ENCODE measurements at regions not wholly inside any gene's neighbourhood (a gene's known extent, or its start where the extent isn't known, plus 50 kb on each side); places are given as distances from the start of the nearest gene placed in this dataset.

DNA sequence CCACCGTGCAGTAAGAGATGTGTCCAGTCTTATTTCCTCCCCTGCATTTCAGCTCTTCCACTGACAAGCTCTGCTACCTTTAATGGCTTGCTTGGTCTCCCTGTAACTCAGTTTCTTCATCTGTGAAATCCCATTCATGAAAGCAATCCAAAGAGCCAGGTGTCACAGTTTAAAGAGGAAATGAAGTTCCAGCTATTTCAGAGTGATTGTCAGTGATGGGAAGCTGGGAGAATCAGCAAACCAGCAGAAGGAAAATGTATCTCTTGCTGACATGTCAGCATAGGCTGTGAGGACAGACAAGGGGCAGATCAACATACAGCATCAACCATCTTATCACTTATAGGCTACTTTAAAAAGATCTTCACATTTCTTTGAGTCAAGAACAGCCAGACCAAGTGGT, 445.3 kb downstream of the ADRA2A start:
- TF ChIP-seq SPI1 (IDR thresholded peaks at IDR 0.05; ENCODE audit: low read depth, low read length) (no peak), POU2F2 (IDR thresholded peaks at IDR 0.05; ENCODE audit: low read depth, low read length) (no peak), POLR2A (IDR thresholded peaks at IDR 0.05; ENCODE audit: low read depth, low read length) (no peak), TAF1 (IDR thresholded peaks at IDR 0.05; ENCODE audit: low read depth, low read length) (no peak), POLR2AphosphoS5 (IDR thresholded peaks at IDR 0.05; ENCODE audit: low read depth, low read length) (no peak), PAX5 (IDR thresholded peaks at IDR 0.05; ENCODE audit: insufficient read depth, low read length, severe bottlenecking) (no peak)
- FAIRE-seq (no peak), DNase-seq (ENCODE audit: insufficient read length, low spot score) (no peak)

DNA sequence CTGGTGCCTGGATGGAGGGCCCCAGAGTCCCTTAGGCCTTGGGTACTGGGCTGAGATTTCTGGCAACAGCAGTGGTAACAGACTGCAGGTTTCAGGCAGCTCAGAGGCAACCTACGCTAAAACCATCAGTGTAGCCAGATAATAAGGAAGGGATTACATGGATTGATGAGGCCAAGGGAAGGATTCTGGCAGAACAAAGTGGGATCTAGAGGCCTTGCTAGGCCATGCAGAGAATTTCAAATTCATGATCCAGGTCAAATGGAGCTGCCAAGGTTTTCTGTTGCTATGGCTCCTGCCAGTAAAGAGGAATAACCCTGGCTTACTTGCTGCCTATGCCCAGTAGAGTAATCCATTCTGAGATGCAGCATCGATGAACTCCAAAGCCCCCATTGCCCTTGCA, 445.7 kb downstream of the ADRA2A start:
- DNase-seq (ENCODE audit: insufficient read length, low spot score) (no peak), FAIRE-seq (no peak)
- TF ChIP-seq PAX5 (IDR thresholded peaks at IDR 0.05; ENCODE audit: insufficient read depth, low read length, severe bottlenecking) (no peak), POLR2A (IDR thresholded peaks at IDR 0.05; ENCODE audit: low read depth, low read length) (no peak), TAF1 (IDR thresholded peaks at IDR 0.05; ENCODE audit: low read depth, low read length) (no peak)

- DNase-seq (ENCODE audit: insufficient read length, low spot score): no peak
- FAIRE-seq: no peak
- no peak for TF ChIP-seq SPI1 (IDR thresholded peaks at IDR 0.05; ENCODE audit: low read depth, low read length)
- TF ChIP-seq POU2F2 (IDR thresholded peaks at IDR 0.05; ENCODE audit: low read depth, low read length): no peak
- TF ChIP-seq TAF1 (IDR thresholded peaks at IDR 0.05; ENCODE audit: low read depth, low read length): no peak
- no peak for TF ChIP-seq POLR2A (IDR thresholded peaks at IDR 0.05; ENCODE audit: low read depth, low read length)
- TF ChIP-seq PAX5 (IDR thresholded peaks at IDR 0.05; ENCODE audit: insufficient read depth, low read length, severe bottlenecking): no peak
These were observed 446.2 kb downstream of the ADRA2A start for GRCh38 chr10:111523016-111523415.

DNA sequence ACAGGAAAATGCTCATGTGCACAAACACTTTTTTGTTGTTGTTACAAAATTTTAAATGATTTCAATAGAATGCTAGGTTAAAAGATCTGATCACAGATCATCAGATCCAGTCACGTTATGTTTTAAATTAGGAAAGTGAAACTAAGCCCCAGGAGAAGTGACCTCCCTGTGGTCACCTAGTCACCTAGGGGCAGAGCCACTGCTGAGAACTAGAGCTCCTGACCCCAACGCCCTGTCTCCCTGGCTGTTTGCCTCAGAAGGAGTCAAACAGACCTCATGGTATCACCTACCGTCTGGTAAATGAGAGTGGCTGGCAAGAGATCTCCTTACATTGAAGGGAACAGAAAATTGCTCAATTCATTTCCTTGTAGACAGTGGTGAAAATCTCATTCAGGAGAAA, 447.3 kb downstream of the ADRA2A start:
- no peak for FAIRE-seq
- TF ChIP-seq POLR2A (IDR thresholded peaks at IDR 0.05; ENCODE audit: low read depth, low read length) (no peak), PAX5 (IDR thresholded peaks at IDR 0.05; ENCODE audit: insufficient read depth, low read length, severe bottlenecking) (no peak), POLR2AphosphoS5 (IDR thresholded peaks at IDR 0.05; ENCODE audit: low read depth, low read length) (no peak), TAF1 (IDR thresholded peaks at IDR 0.05; ENCODE audit: low read depth, low read length) (no peak), POU2F2 (IDR thresholded peaks at IDR 0.05; ENCODE audit: low read depth, low read length) (no peak), SPI1 (IDR thresholded peaks at IDR 0.05; ENCODE audit: low read depth, low read length) (no peak)
- no peak for DNase-seq (ENCODE audit: insufficient read length, low spot score)

DNA sequence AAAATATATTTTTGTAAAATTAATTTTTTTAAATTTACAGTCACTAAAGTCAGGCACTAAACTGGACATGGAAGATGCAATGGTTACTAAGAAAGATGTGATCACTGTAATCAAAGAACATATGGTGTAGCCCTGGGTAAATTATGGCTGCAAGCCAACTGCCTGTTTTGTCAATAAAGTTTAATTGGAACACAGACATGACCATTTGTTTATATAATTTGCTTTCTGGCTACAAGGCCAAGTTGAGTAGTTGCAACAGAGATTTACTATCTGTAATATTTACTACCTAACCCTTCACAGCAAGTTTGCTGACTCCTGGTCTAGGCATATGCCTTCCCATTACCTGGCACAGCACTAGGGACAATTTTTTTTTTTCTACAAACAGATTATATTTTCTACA, 448.9 kb downstream of the ADRA2A start:
- DNase-seq (ENCODE audit: insufficient read length, low spot score): no peak

DNA sequence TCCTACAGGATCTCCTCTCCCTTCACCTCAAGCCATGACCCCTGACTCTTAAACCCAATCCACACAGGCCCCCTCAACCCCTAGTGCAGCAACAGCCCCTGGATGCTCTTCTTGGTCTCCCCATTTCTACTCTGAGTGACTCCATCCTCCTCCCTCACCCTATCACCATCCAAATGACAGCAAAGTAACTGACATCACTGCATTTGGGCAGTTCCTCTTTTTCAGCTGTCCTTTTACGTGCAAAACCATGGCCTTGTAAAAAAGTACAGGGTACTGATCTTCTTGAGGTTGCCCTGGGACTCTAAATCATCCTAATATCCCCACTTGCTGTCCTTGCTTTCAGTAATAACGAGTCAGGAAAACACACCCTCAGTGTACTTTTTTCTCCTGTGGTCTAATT, 454.9 kb downstream of the ADRA2A start:
- TF ChIP-seq SPI1 (IDR thresholded peaks at IDR 0.05; ENCODE audit: low read depth, low read length) (peak; percentile 75), TAF1 (IDR thresholded peaks at IDR 0.05; ENCODE audit: low read depth, low read length) (no peak)
- no peak for FAIRE-seq

More for the DNA sequence above, 448.9 kb downstream of the ADRA2A start:
- TF ChIP-seq POU2F2 (IDR thresholded peaks at IDR 0.05; ENCODE audit: low read depth, low read length) (no peak), SPI1 (IDR thresholded peaks at IDR 0.05; ENCODE audit: low read depth, low read length) (no peak), PAX5 (IDR thresholded peaks at IDR 0.05; ENCODE audit: insufficient read depth, low read length, severe bottlenecking) (no peak), POLR2AphosphoS5 (IDR thresholded peaks at IDR 0.05; ENCODE audit: low read depth, low read length) (no peak), TAF1 (IDR thresholded peaks at IDR 0.05; ENCODE audit: low read depth, low read length) (no peak), POLR2A (IDR thresholded peaks at IDR 0.05; ENCODE audit: low read depth, low read length) (no peak)
- no peak for FAIRE-seq

DNA sequence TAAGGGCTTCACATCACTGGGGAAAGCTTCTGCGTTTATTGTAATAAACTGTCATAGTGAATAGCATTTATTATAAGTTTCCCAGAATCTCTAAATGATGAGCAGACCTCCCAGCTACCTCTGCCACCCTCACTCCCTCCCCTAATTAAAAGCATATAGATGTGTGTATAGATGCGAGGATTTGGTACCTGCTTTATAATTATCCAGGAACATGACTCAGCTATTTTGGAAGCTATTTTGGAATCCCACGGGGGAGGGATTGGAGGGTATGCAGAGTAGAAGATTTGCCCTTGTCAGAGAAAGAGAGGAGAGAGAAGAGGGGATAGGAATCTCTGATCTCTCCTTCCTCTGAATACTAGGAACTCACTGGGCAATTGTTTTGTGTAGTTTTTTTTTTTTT, 455.3 kb downstream of the ADRA2A start:
- FAIRE-seq: no peak
- TF ChIP-seq PAX5 (IDR thresholded peaks at IDR 0.05; ENCODE audit: insufficient read depth, low read length, severe bottlenecking) (no peak), POLR2AphosphoS5 (IDR thresholded peaks at IDR 0.05; ENCODE audit: low read depth, low read length) (no peak), SPI1 (IDR thresholded peaks at IDR 0.05; ENCODE audit: low read depth, low read length) (no peak), POLR2A (IDR thresholded peaks at IDR 0.05; ENCODE audit: low read depth, low read length) (no peak), TAF1 (IDR thresholded peaks at IDR 0.05; ENCODE audit: low read depth, low read length) (no peak), POU2F2 (IDR thresholded peaks at IDR 0.05; ENCODE audit: low read depth, low read length) (no peak)
- DNase-seq (ENCODE audit: insufficient read length, low spot score): no peak

More for the DNA sequence above, 454.9 kb downstream of the ADRA2A start:
- DNase-seq (ENCODE audit: insufficient read length, low spot score): no peak

DNA sequence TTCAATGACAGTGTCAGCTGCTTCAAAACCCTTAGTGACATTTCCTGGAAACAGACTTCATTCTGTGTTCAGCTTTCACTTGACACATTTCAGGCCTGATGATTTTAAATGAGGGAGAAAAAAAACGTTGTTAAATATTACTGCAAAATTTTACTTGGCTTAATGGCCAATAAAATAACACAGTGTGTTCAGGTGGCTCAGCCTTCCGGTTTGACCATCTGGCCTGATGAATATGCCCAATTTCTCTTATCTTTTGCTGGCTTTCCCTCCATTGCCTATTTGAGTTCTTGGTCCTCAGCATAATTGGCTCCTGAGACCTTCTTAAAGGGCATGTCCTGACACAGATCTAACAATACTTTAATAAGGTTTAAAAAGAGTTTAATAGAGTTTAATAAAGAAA, 462.4 kb downstream of the ADRA2A start:
- DNase-seq (ENCODE audit: insufficient read length, low spot score) (no peak), FAIRE-seq (no peak)
- no peak for TF ChIP-seq SPI1 (IDR thresholded peaks at IDR 0.05; ENCODE audit: low read depth, low read length)
- TF ChIP-seq TAF1 (IDR thresholded peaks at IDR 0.05; ENCODE audit: low read depth, low read length): no peak
- TF ChIP-seq POLR2AphosphoS5 (IDR thresholded peaks at IDR 0.05; ENCODE audit: low read depth, low read length): no peak
- no peak for TF ChIP-seq PAX5 (IDR thresholded peaks at IDR 0.05; ENCODE audit: insufficient read depth, low read length, severe bottlenecking)

DNA sequence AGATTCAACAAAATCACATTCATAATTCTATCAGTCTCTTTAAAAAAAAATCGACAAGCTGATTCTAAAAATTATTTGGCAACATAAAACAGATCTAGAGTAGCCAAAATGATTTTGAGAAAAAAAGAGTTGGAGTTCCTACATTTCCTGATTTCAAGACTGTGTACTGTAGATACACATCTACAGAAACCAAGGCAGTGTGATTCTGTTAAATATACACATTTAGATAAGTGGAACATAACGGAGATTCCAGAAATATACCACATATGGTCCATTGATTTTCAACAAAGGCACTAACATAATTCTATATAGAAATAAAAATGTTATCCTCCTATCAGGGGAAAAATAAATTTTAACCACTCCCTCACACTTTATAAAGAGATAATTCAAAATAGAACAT, 467.0 kb downstream of the ADRA2A start:
- FAIRE-seq: no peak
- no peak for DNase-seq (ENCODE audit: insufficient read length, low spot score)
- TF ChIP-seq TAF1 (IDR thresholded peaks at IDR 0.05; ENCODE audit: low read depth, low read length) (no peak), SPI1 (IDR thresholded peaks at IDR 0.05; ENCODE audit: low read depth, low read length) (no peak), POLR2AphosphoS5 (IDR thresholded peaks at IDR 0.05; ENCODE audit: low read depth, low read length) (no peak), POU2F2 (IDR thresholded peaks at IDR 0.05; ENCODE audit: low read depth, low read length) (no peak), PAX5 (IDR thresholded peaks at IDR 0.05; ENCODE audit: insufficient read depth, low read length, severe bottlenecking) (no peak), POLR2A (IDR thresholded peaks at IDR 0.05; ENCODE audit: low read depth, low read length) (no peak)

DNA sequence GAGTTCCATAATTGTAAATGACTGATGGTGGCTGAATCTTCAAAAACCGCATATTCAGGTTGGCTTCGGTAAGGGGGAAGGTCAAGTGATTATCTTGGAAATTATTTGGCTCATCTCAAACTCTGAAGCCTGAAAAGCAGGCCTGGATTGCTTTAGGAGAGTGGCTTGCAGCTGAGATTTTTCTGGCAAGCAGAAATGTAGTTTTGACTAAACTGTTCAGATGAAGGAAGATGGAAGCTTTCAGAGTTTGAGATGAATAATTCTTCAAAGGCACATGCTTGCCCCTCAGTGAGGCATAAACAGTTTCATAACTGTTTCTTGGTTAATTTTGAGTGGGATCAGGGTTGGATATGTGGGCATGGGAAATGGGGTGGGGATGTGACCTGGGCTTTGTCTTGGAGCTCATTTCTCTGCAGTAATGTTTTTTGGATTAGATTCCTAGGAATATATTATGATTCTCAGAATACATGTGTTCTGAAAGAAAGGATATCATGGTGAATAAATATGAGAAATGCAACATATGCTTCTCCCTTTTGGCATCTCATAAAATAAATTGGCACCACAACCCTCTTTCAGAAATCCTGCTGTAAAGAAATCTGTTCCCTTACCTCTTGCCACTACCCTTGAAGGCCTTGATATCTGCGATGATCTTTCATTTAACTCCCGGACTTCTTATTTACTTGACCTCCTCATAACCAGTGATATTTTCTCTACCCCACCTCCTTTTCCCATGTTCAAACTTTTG, 469.2 kb downstream of the ADRA2A start:
- TF ChIP-seq POU2F2 (IDR thresholded peaks at IDR 0.05; ENCODE audit: low read depth, low read length) (no peak), PAX5 (IDR thresholded peaks at IDR 0.05; ENCODE audit: insufficient read depth, low read length, severe bottlenecking) (no peak), SPI1 (IDR thresholded peaks at IDR 0.05; ENCODE audit: low read depth, low read length) (no peak), POLR2AphosphoS5 (IDR thresholded peaks at IDR 0.05; ENCODE audit: low read depth, low read length) (no peak), POLR2A (IDR thresholded peaks at IDR 0.05; ENCODE audit: low read depth, low read length) (no peak), TAF1 (IDR thresholded peaks at IDR 0.05; ENCODE audit: low read depth, low read length) (no peak)

More for the DNA sequence above, 469.2 kb downstream of the ADRA2A start:
- no peak for FAIRE-seq
- DNase-seq (ENCODE audit: insufficient read length, low spot score): no peak

All from GM12891 (cell line).